ENCODE measurements at regions not wholly inside any gene's neighbourhood (a gene's known extent, or its start where the extent isn't known, plus 50 kb on each side); places are given as distances from the start of the nearest gene placed in this dataset.
"Not testable (repeated sequence)": the region's sequence is repeated elsewhere in the genome, so short reads cannot be mapped to it uniquely, and the experiment has no call there.

DNA sequence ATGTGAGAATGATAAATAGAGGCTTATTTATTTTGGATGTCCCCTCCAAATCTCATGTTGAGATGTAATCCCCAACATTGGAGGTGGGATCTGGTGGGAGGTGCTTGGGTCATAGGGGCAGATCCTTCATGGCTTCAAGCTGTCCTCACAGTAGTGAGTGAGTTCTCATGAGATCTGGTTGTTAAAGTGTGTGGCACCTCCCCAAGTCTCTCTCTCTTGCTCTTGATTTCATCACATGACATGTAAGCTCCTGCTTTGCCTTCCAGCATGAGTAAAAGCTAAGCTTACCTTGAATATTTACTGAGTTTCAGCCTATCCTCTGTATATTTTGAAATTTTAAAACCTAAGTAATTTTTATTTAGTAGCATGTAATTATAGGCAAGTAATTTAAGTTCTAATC is 444.9 kb downstream of the ARL4A start:
- no peak for TF ChIP-seq EZH2 (IDR thresholded peaks at IDR 0.05; ENCODE audit: borderline replicate concordance, low read depth, low read length, poor library complexity, severe bottlenecking)
- intact Hi-C loops (cut with micrococcal nuclease; ENCODE audit: unreplicated experiment) = no loop called here
- Histone ChIP-seq H3K4me3 (ENCODE audit: low read depth, low read length, poor library complexity, severe bottlenecking) (no peak overlapping the region), H3K27ac (ENCODE audit: low read depth, low read length, poor library complexity, severe bottlenecking) (no peak overlapping the region), H3K36me3 (ENCODE audit: insufficient read depth, low read length, poor library complexity, severe bottlenecking) (no peaks in the 10 kb centered on the region), H3K27me3 (replicated peaks; ENCODE audit: insufficient read depth, low read depth, low read length, poor library complexity) (no peaks in the 10 kb centered on the region), H3K9me3 (ENCODE audit: low read depth, low read length, poor library complexity, severe bottlenecking) (no peaks in the 10 kb centered on the region), H3K4me1 (ENCODE audit: insufficient read depth, low read length, poor library complexity, severe bottlenecking) (no peaks in the 10 kb centered on the region)
- POLR2A ChIA-PET (ENCODE audit: low non-redundant PET) = no interaction called here
- DNase-seq (ENCODE audit: low spot score) = no peak
- CTCF ChIA-PET = no interaction called here
- no TSS peak for BruUV-seq (replicated peaks)

DNA sequence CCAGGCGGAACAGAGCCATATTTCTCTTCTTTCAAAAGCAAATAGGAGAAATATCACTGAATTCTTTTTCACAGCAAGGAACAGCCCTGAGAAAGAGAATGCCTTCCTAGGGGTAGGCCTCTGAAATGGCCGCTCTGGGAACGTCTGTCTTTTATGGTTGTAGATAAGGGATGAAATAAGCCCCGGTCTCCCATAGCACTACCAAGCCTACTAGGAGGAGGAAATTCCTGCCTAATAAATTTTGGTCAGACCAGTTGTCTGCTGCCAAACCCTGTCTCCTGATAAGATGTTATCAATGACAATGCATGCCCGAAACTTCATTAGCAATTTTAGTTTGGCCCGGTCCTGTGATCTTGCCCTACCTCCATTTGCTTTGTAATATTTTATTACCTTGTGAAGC is 448.9 kb downstream of the ARL4A start:
- H3K27me3 ChIP-seq (replicated peaks; ENCODE audit: insufficient read depth, low read depth, low read length, poor library complexity); H3K9me3 ChIP-seq (ENCODE audit: low read depth, low read length, poor library complexity, severe bottlenecking); BruUV-seq (replicated peaks); POLR2A ChIA-PET (ENCODE audit: low non-redundant PET); DNase-seq (ENCODE audit: low spot score); intact Hi-C loops (cut with micrococcal nuclease; ENCODE audit: unreplicated experiment); H3K36me3 ChIP-seq (ENCODE audit: insufficient read depth, low read length, poor library complexity, severe bottlenecking); H3K4me1 ChIP-seq (ENCODE audit: insufficient read depth, low read length, poor library complexity, severe bottlenecking); CTCF ChIA-PET; H3K4me3 ChIP-seq (ENCODE audit: low read depth, low read length, poor library complexity, severe bottlenecking); H3K27ac ChIP-seq (ENCODE audit: low read depth, low read length, poor library complexity, severe bottlenecking): not testable (repeated sequence)

DNA sequence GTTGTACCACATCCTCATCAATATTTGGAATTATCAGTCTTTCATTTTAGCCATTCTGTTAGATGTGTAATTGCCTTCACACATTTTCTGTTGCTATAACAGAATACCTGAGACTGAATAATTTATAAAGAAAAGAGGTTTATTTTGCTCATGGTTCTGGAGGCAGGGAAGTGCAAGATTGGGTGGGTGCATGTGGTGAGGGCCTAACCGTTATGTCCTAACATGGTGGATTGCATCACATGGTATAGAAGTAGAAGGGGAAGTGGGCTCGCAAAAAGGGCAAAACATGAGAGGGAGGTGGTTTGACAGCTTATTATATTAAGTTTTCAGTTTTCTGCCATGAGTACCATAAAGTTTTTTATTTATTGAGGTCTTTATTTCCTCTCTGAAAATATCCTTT is 452.0 kb downstream of the ARL4A start:
- no peaks in the 10 kb centered on the region for H3K4me1 ChIP-seq (ENCODE audit: insufficient read depth, low read length, poor library complexity, severe bottlenecking)
- intact Hi-C loops (cut with micrococcal nuclease; ENCODE audit: unreplicated experiment) = no loop called here
- no TSS peak for BruUV-seq (replicated peaks)
- TF ChIP-seq, protein P1, sequence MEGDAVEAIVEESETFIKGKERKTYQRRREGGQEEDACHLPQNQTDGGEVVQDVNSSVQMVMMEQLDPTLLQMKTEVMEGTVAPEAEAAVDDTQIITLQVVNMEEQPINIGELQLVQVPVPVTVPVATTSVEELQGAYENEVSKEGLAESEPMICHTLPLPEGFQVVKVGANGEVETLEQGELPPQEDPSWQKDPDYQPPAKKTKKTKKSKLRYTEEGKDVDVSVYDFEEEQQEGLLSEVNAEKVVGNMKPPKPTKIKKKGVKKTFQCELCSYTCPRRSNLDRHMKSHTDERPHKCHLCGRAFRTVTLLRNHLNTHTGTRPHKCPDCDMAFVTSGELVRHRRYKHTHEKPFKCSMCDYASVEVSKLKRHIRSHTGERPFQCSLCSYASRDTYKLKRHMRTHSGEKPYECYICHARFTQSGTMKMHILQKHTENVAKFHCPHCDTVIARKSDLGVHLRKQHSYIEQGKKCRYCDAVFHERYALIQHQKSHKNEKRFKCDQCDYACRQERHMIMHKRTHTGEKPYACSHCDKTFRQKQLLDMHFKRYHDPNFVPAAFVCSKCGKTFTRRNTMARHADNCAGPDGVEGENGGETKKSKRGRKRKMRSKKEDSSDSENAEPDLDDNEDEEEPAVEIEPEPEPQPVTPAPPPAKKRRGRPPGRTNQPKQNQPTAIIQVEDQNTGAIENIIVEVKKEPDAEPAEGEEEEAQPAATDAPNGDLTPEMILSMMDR (conservative IDR thresholded peaks at IDR 0.05; ENCODE audit: low read depth, low read length) = no peak
- TF ChIP-seq EZH2 (IDR thresholded peaks at IDR 0.05; ENCODE audit: borderline replicate concordance, low read depth, low read length, poor library complexity, severe bottlenecking) = no peak
- ChIA-PET POLR2A (ENCODE audit: low non-redundant PET) (no interaction called here), CTCF (no interaction called here)
- no peak for DNase-seq (ENCODE audit: low spot score)
- H3K27me3 ChIP-seq (replicated peaks; ENCODE audit: insufficient read depth, low read depth, low read length, poor library complexity) = peaks cover 13% of the 10 kb centered on the region
- H3K36me3 ChIP-seq (ENCODE audit: insufficient read depth, low read length, poor library complexity, severe bottlenecking) = no peaks in the 10 kb centered on the region
- no peaks in the 10 kb centered on the region for H3K9me3 ChIP-seq (ENCODE audit: low read depth, low read length, poor library complexity, severe bottlenecking)
- no peak overlapping the region for H3K27ac ChIP-seq (ENCODE audit: low read depth, low read length, poor library complexity, severe bottlenecking)
- no peak overlapping the region for H3K4me3 ChIP-seq (ENCODE audit: low read depth, low read length, poor library complexity, severe bottlenecking)

DNA sequence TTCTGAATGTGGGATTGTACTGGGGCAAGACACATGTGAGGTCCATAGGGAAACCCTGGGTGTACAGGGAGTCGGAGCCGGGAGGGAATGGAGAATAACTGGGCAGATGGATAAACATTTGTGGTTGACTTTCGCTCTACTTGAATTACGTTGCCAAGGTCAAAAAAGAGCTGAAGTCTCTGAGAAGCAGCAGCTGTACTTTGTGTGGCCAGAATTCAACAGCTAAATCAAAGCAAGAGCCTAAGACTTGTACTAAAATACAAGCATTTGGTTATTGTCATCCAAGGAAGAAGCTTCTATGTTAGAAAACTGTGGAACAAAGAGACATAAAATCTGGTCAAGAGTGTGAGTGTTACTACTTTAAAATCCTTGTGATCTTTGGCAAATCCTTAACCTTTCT is 457.2 kb downstream of the ARL4A start:
- Histone ChIP-seq H3K36me3 (ENCODE audit: insufficient read depth, low read length, poor library complexity, severe bottlenecking) (no peaks in the 10 kb centered on the region), H3K4me3 (ENCODE audit: low read depth, low read length, poor library complexity, severe bottlenecking) (no peak overlapping the region), H3K4me1 (ENCODE audit: insufficient read depth, low read length, poor library complexity, severe bottlenecking) (no peaks in the 10 kb centered on the region), H3K27me3 (replicated peaks; ENCODE audit: insufficient read depth, low read depth, low read length, poor library complexity) (peaks cover 18% of the 10 kb centered on the region), H3K27ac (ENCODE audit: low read depth, low read length, poor library complexity, severe bottlenecking) (no peak overlapping the region), H3K9me3 (ENCODE audit: low read depth, low read length, poor library complexity, severe bottlenecking) (no peaks in the 10 kb centered on the region)
- intact Hi-C loops (cut with micrococcal nuclease; ENCODE audit: unreplicated experiment) = no loop called here
- ChIA-PET CTCF (no interaction called here), POLR2A (ENCODE audit: low non-redundant PET) (no interaction called here)
- TF ChIP-seq, protein P1 (conservative IDR thresholded peaks at IDR 0.05; ENCODE audit: low read depth, low read length) = no peak
- TF ChIP-seq EZH2 (IDR thresholded peaks at IDR 0.05; ENCODE audit: borderline replicate concordance, low read depth, low read length, poor library complexity, severe bottlenecking) = no peak
- no peak for DNase-seq (ENCODE audit: low spot score)
- BruUV-seq (replicated peaks) = no TSS peak
